ENCODE measurements at regions not wholly inside any gene's neighbourhood (a gene's known extent, or its start where the extent isn't known, plus 50 kb on each side); places are given as distances from the start of the nearest gene placed in this dataset.
"Not testable (repeated sequence)": the region's sequence is repeated elsewhere in the genome, so short reads cannot be mapped to it uniquely, and the experiment has no call there.

- no peaks in the 10 kb centered on the region for H3K27me3 ChIP-seq
- no peaks in the 10 kb centered on the region for H3K9me3 ChIP-seq
- no peaks in the 10 kb centered on the region for H3K36me3 ChIP-seq
- no peak overlapping the region for H3K27ac ChIP-seq
- no peaks in the 10 kb centered on the region for H3K4me1 ChIP-seq (ENCODE audit: control insufficient read depth in 1 of 2, insufficient read depth in 1 of 2, low read depth in 1 of 2, low read length in 1 of 2)
- no peak overlapping the region for H3K4me3 ChIP-seq (ENCODE audit: low read depth in 1 of 2, low read length in 1 of 2)
- no peak for TF ChIP-seq CTCF (IDR thresholded peaks at IDR 0.05)
These were observed 230.0 kb upstream of the C1orf174 start for GRCh38 chr1:4130096-4130495.

- TF ChIP-seq CTCF (IDR thresholded peaks at IDR 0.05) = no peak
- no peaks in the 10 kb centered on the region for H3K9me3 ChIP-seq
- H3K27me3 ChIP-seq = no peaks in the 10 kb centered on the region
- no peak overlapping the region for H3K4me3 ChIP-seq (ENCODE audit: low read depth in 1 of 2, low read length in 1 of 2)
- H3K27ac ChIP-seq = no peak overlapping the region
- H3K4me1 ChIP-seq (ENCODE audit: control insufficient read depth in 1 of 2, insufficient read depth in 1 of 2, low read depth in 1 of 2, low read length in 1 of 2) = no peaks in the 10 kb centered on the region
- H3K36me3 ChIP-seq = no peaks in the 10 kb centered on the region
These were observed 231.7 kb upstream of the C1orf174 start for GRCh38 chr1:4131734-4132133.

- no peaks in the 10 kb centered on the region for H3K9me3 ChIP-seq
- H3K27ac ChIP-seq = no peak overlapping the region
- H3K27me3 ChIP-seq = no peaks in the 10 kb centered on the region
- TF ChIP-seq CTCF (IDR thresholded peaks at IDR 0.05) = no peak
- no peaks in the 10 kb centered on the region for H3K36me3 ChIP-seq
- H3K4me1 ChIP-seq (ENCODE audit: control insufficient read depth in 1 of 2, insufficient read depth in 1 of 2, low read depth in 1 of 2, low read length in 1 of 2) = no peaks in the 10 kb centered on the region
- H3K4me3 ChIP-seq (ENCODE audit: low read depth in 1 of 2, low read length in 1 of 2) = no peak overlapping the region
These were observed 232.6 kb upstream of the C1orf174 start for GRCh38 chr1:4132352-4133296.

- no peaks in the 10 kb centered on the region for H3K36me3 ChIP-seq
- H3K4me3 ChIP-seq (ENCODE audit: low read depth in 1 of 2, low read length in 1 of 2) = no peak overlapping the region
- no peak overlapping the region for H3K27ac ChIP-seq
- H3K9me3 ChIP-seq = no peaks in the 10 kb centered on the region
- no peaks in the 10 kb centered on the region for H3K4me1 ChIP-seq (ENCODE audit: control insufficient read depth in 1 of 2, insufficient read depth in 1 of 2, low read depth in 1 of 2, low read length in 1 of 2)
- peaks cover 4% of the 10 kb centered on the region for H3K27me3 ChIP-seq
- no peak for TF ChIP-seq CTCF (IDR thresholded peaks at IDR 0.05)
These were observed 233.3 kb upstream of the C1orf174 start for GRCh38 chr1:4133297-4133938.

GRCh38 chr1:4133939-4134321, 233.9 kb upstream of the C1orf174 start:
- Histone ChIP-seq H3K27me3 (peaks cover 10% of the 10 kb centered on the region), H3K4me1 (ENCODE audit: control insufficient read depth in 1 of 2, insufficient read depth in 1 of 2, low read depth in 1 of 2, low read length in 1 of 2) (no peaks in the 10 kb centered on the region), H3K27ac (no peak overlapping the region), H3K9me3 (no peaks in the 10 kb centered on the region), H3K36me3 (no peaks in the 10 kb centered on the region), H3K4me3 (ENCODE audit: low read depth in 1 of 2, low read length in 1 of 2) (no peak overlapping the region)
- no peak for TF ChIP-seq CTCF (IDR thresholded peaks at IDR 0.05)

GRCh38 chr1:4135853-4136252, 235.8 kb upstream of the C1orf174 start:
- H3K36me3 ChIP-seq = not testable (repeated sequence)

More at GRCh38 chr1:4135853-4136252, 235.8 kb upstream of the C1orf174 start:
- not testable (repeated sequence) for H3K9me3 ChIP-seq; H3K27ac ChIP-seq; H3K4me3 ChIP-seq (ENCODE audit: low read depth in 1 of 2, low read length in 1 of 2); H3K4me1 ChIP-seq (ENCODE audit: control insufficient read depth in 1 of 2, insufficient read depth in 1 of 2, low read depth in 1 of 2, low read length in 1 of 2)
- H3K27me3 ChIP-seq = peaks cover 11% of the 10 kb centered on the region

Measured in neutrophil (primary cell).